NCI-H345 treated with DMSO at 0.1 percent for 48 hours (cell line): ENCODE measurements at regions not wholly inside any gene's neighbourhood (a gene's known extent, or its start where the extent isn't known, plus 50 kb on each side); places are given as distances from the start of the nearest gene placed in this dataset.
"Not testable (repeated sequence)": the region's sequence is repeated elsewhere in the genome, so short reads cannot be mapped to it uniquely, and the experiment has no call there.

Experiments
- DNase-seq: peaks from one replicate; lab custom pipeline; 2025; ENCODE audit not compliant: unreplicated experiment; lab: John Stamatoyannopoulos, UW

- not testable (repeated sequence) for DNase-seq
These were observed 165.7 kb upstream of the MXRA5 start for GRCh38 chrX:3512150-3512549.

DNA sequence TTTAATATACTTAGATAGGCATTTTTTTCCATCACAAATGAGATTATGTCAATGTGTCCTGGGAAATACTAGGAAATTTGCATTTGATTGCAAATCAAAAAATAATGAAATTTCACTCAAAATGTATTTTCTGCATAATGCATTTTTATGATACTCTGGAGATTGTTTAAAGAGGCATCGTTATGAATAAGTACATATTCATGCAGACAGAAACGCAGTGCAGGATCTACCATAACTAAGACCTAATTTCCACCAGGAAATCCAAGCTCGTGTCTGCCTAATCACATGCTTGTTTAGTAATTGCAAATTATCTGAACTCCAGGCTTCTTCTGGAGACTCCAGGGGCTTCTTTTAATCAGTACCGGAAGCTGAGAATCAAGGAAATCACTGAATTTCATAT is 163.5 kb upstream of the MXRA5 start:
- no peak for DNase-seq

GRCh38 chrX:3504916-3505315 is 158.5 kb upstream of the MXRA5 start:
- no peak for DNase-seq

- DNase-seq, result no peak
These were observed 155.5 kb upstream of the MXRA5 start for GRCh38 chrX:3501833-3502535.

DNA sequence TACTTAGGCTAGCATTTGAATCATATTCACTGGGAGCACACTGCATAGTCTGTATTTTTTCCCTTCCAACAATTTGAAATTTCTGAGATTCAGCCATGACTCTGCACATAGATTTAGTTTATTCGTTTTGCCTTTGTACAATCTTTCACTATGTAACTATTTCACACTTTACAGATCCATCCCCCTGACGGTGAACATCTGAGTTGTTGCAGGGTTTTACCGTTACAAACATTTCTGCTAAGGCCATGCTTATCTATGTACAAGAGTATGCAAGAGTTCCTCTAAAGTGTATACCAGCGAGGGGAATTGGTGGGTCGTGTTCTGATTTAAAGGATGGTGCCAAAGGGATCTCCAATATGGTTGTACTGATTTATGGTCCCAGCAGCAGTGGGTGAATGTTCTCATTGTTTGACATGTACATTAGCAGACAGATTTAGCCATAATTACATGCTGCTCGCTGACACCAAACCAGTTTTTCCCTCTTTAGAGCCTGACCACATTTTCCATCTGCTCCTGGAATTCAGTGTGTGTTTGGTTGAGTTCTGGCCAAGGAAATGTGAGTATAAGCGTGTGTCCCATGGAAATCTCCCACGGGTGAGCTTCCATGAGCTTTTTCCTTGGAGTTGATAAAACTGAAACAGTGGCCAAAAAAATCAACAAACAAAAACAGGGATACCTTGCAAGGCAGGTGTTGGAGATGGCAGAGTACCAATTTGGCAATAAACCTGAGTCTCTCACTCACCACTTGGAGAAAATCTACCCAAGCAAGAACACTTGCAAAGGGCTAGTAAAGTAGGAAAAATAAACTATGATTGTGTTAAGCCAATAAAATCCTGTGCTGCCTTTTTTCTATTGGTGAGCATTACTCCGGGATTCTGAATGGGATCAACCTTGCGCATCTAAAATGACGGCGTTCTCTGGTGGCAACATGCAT is 149.7 kb upstream of the MXRA5 start:
- not testable (repeated sequence) for DNase-seq

GRCh38 chrX:3493605-3494004 is 147.2 kb upstream of the MXRA5 start:
- DNase-seq, result no peak

GRCh38 chrX:3485727-3486126 is 139.3 kb upstream of the MXRA5 start:
- no peak for DNase-seq

DNA sequence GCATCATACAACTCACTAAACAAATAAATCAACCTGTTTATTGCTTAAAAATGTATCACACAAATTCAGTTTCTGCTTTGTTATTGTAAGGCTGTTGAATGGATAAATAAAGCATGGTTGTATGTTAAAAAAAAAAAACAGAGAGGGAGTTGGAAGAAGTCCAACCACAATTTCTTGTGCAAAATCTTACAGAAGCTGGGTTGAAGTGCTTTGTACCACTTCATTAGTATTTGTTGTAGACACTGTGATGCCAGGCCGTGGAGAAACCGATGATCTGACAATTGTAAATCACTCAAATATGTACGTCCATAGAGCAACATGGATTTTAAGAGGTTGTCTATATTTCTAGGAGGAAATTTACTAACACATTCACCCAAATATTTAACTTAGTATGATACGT is 132.6 kb upstream of the MXRA5 start:
- DNase-seq, result no peak

- DNase-seq, result no peak
These were observed 130.5 kb upstream of the MXRA5 start for GRCh38 chrX:3476973-3477372.

DNA sequence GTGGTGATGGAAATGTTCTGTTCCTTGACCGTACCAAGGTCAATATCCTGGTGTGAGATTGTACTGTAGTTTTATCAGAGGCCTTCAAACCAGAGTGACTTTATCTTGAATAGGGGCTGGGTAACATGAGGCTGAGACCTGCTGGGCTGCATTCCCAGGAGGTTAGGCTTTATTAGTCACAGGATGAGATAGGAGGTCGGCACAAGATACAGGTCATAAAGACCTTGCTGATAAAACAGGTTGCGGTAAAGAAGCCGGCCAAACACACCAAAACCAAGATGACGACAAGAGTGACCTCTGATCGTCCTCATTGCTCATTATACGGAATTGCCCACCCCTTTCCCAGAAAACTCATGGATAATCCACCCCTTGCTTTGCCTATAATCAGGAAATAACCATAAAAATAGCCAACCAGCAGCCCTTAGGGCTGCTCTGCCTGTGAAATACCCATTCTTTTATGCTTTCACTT is 123.8 kb upstream of the MXRA5 start:
- not testable (repeated sequence) for DNase-seq

- DNase-seq, result no peak
These were observed 121.6 kb upstream of the MXRA5 start for GRCh38 chrX:3468031-3468430.

DNA sequence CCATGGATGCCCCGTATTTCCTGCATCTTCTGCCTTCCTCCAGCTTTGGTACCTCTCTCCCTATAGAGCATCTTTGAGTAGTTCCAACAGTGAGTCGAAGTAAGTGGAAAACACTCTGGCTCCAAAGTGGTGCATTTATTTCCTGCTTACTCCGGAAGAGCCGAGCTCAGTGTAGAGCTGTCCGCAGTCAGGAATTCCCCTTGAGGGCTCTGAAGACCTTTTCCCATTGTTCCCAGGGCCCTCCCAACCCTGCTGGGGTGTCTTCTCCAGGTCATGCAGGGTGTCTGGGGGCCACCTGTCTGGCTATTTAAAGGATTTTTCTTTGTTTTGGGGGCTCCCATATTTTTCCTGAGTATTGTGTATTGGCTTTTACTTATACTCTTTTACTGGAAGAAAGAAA is 118.6 kb upstream of the MXRA5 start:
- DNase-seq, result no peak

DNA sequence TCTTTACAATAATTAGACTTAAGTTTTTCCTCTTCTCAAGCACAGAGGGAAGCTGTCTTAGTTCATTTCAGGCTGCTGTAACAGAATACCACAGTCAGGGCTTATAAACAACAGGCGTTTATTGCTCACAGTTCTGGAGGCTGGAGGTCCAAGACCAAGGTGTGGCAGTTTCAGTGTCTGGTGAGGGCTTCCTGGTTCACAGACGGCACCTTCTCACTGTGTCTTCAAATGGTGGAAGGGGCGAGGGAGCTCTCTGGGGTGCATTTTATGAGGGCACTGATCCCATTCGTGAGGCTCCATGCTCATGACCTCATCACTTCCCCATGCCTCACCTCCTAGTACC is 115.7 kb upstream of the MXRA5 start:
- DNase-seq, result no peak

- DNase-seq, result no peak
These were observed 115.1 kb upstream of the MXRA5 start for GRCh38 chrX:3461397-3462165.

DNA sequence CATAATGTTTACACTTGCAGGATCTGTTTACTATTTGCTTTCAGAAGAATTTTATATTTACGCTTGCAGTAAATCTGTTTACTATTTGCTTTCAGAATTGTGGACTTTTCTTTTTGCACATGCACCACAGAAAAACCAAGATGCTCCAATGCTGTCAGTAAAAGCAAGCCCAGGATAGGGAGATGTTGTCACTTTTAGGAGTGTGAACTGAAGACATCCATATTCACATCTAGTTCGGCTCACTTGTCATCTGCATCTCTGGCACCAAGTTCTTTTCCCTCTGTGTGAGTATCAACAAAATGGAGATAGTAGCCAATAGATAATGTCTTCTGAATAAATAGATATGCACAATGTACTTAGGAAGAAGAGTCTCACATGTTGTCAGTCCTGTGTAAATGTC is 109.3 kb upstream of the MXRA5 start:
- no peak for DNase-seq

- DNase-seq, result no peak
These were observed 105.1 kb upstream of the MXRA5 start for GRCh38 chrX:3451571-3451970.

DNA sequence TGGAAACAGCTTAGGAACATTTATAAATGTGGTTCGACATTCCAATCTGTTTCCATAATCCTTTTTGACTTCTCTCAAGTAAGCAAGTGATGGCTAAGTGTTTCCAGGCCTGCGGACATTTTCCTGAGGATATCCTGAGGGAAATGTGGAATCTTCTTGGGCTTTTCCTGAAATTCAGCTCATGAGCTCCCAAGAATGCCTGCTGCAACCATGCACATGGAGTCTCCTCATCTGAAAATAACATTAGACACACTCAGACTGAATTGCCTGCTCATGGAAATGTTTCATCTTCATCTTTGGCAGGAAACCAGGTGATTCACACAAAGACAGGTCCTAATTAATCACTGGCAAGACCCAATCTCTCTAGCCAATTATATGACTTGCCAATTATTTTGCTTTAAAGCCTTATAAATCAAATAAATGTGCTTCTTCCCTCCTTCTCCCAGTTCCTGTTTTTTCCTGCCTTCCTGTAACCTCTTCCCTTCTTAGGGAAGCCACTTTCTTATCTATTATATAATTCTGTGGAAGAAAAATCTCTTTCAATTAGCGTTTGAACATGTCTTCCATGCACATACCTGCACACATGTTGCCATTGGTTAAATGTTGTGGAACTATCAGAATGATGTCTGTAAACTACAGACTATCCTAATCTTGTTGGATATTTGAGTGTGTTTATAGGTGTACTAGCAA is 104.6 kb upstream of the MXRA5 start:
- DNase-seq, result no peak

DNA sequence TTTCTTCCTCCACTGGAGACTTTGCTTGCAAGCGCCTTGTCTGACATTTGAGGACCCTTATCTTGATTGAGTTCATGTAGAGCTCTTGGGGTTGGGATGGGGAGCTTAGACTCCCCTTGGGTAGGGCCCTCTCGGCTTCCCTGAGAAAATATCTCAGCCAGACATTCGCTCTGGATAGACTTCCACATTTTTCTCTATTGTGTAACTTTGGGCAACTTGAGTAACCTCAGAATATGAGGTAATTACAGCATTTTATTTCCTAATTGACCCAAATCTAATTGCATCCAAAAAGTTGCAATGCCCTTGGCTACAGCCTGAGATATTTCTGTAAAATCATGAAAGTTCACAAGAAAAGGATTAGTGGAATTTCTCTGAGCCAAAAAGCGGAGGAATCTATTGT is 102.8 kb upstream of the MXRA5 start:
- no peak for DNase-seq

GRCh38 chrX:3448563-3448962 is 102.1 kb upstream of the MXRA5 start:
- no peak for DNase-seq

DNA sequence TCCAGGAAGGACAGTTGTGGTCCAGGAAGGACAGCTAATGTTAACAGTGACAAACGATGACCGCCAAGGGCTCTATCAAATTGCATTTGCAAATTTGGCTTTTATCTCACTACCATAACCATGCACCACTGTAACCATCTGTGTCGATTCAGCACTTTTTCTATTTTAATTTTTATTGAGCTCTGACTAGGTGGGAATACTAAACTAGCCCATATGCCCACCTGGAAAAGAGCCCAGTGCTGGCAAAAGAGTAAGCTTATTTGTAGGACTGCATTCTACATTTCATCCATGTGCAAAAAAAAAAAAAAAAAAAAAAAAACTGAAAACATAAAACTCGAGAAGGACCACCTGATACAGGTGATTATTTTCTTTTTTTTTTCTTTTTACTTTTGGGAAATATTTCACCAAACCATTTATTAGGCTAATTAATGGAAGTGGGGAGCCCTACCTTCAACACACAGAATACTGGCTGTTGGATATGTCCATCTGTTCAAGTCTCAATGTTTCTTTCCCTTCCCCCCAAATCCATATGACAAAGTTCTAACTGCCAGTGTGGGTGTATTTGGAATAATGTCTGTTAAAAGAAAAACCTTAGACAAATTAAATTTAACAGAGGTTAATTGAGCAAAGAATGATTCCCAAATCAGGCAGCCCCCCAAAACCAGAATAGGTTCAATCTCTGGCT is 99.5 kb upstream of the MXRA5 start:
- DNase-seq, result no peak
